ENCODE measurements at regions not wholly inside any gene's neighbourhood (a gene's known extent, or its start where the extent isn't known, plus 50 kb on each side); places are given as distances from the start of the nearest gene placed in this dataset.

- TF ChIP-seq EZH2phosphoT487 (IDR thresholded peaks at IDR 0.05; ENCODE audit: insufficient read depth, low read depth) (no peak), EZH2 (IDR thresholded peaks at IDR 0.05; ENCODE audit: insufficient read depth, poor library complexity, severe bottlenecking) (no peak)
Observed at GRCh38 chr18:64333584-64333983, 184.7 kb upstream of the LINC00305 start.

Measured in GM23248 (cell line).